ENCODE measurements at regions not wholly inside any gene's neighbourhood (a gene's known extent, or its start where the extent isn't known, plus 50 kb on each side); places are given as distances from the start of the nearest gene placed in this dataset.

- no peak for TF ChIP-seq CTCF (IDR thresholded peaks at IDR 0.05)
- Histone ChIP-seq H3K27me3 (peaks cover 0 to 6% (median 0%) of the 10 kb centered on the region in 7 donors), H3K36me3 (no peaks in the 10 kb centered on the region), H3K4me1 (no peaks in the 10 kb centered on the region), H3K27ac (no peak overlapping the region), H3K4me3 (no peak overlapping the region), H3K9me3 (peaks cover 0 to 4% (median 0%) of the 10 kb centered on the region in 11 donors)
- WGBS, 2 donors, result 89 to 93% methylated on average over 3 of the region's 3 CpGs
- ATAC-seq (no peak), DNase-seq (no peak)
- intact Hi-C loops (cut with DNase I), result no loop called here
These were observed 187.5 kb downstream of the ADSS2 start for GRCh38 chr1:244264163-244264562.

GRCh38 chr1:244265507-244265906 lies 186.2 kb downstream of the ADSS2 start:
- DNase-seq (no peak), ATAC-seq (no peak)
- Histone ChIP-seq H3K27me3 (peaks cover 0 to under 1% (median 0%) of the 10 kb centered on the region in 7 donors), H3K4me3 (no peak overlapping the region), H3K36me3 (no peaks in the 10 kb centered on the region), H3K27ac (no peak overlapping the region), H3K9me3 (peaks cover 0 to 11% (median 4%) of the 10 kb centered on the region in 11 donors), H3K4me1 (no peaks in the 10 kb centered on the region)
- intact Hi-C loops (cut with DNase I), result no loop called here
- no peak for TF ChIP-seq CTCF (IDR thresholded peaks at IDR 0.05)
- 87 to 95% methylated on average over 2 of the region's 2 CpGs for WGBS, 2 donors

- intact Hi-C loops (cut with DNase I), result no loop called here
- TF ChIP-seq CTCF (IDR thresholded peaks at IDR 0.05), result no peak
- no peak for DNase-seq
- WGBS, 2 donors, result 84 to 89% methylated on average over 15 of the region's 15 CpGs
- no peaks in the 10 kb centered on the region for H3K36me3 ChIP-seq
- H3K27ac ChIP-seq, result no peak overlapping the region
- no peaks in the 10 kb centered on the region for H3K27me3 ChIP-seq
- ATAC-seq, result no peak
- no peak overlapping the region for H3K4me3 ChIP-seq
- peaks cover 0 to 16% (median 0%) of the 10 kb centered on the region in 9 donors for H3K4me1 ChIP-seq
- H3K9me3 ChIP-seq, result peaks cover 0 to 13% (median 7%) of the 10 kb centered on the region in 11 donors
These were observed 182.5 kb downstream of the ADSS2 start for GRCh38 chr1:244269169-244269568.

GRCh38 chr1:244271004-244271403 lies 180.7 kb downstream of the ADSS2 start:
- ATAC-seq, result no peak
- 94 to 95% methylated on average over 3 of the region's 3 CpGs for WGBS, 2 donors
- Histone ChIP-seq H3K27ac (no peak overlapping the region), H3K4me1 (peaks cover 0 to 19% (median 0%) of the 10 kb centered on the region in 9 donors), H3K9me3 (peaks cover 0 to 13% (median 7%) of the 10 kb centered on the region in 11 donors), H3K27me3 (no peaks in the 10 kb centered on the region), H3K4me3 (no peak overlapping the region), H3K36me3 (no peaks in the 10 kb centered on the region)
- DNase-seq, result no peak
- intact Hi-C loops (cut with DNase I), result loop anchor here (2.0 to 10.0 kb wide), 16 partner anchors 216 to 934 kb away; partner anchors contain the start of genes ZBTB18 (in 4 of the 10) and AKT3 (in 1 of the 10)
- TF ChIP-seq CTCF (IDR thresholded peaks at IDR 0.05), result no peak
